Liver (tissue), 3 donors: ENCODE measurements at regions not wholly inside any gene's neighbourhood (a gene's known extent, or its start where the extent isn't known, plus 50 kb on each side); places are given as distances from the start of the nearest gene placed in this dataset.

Experiments
- JUND ChIP-seq, 2 donors: IDR thresholded peaks; 2 replicates each; pipeline ENCODE4 v1.6.1; 2016; ENCODE audit warnings: antibody characterized with exemption in 2 of 2
- TF ChIP-seq, protein P1 (sequence below): fragments of 150-350 bp; IDR thresholded peaks from 2 replicates; pipeline ENCODE4 v1.5.1; 2017; ENCODE audit warnings: improper control_type of control experiment, low read depth, low read length; ENCODE audit not compliant: missing input control
- donor health status: healthy.
- donor health status: healthy.

DNA sequence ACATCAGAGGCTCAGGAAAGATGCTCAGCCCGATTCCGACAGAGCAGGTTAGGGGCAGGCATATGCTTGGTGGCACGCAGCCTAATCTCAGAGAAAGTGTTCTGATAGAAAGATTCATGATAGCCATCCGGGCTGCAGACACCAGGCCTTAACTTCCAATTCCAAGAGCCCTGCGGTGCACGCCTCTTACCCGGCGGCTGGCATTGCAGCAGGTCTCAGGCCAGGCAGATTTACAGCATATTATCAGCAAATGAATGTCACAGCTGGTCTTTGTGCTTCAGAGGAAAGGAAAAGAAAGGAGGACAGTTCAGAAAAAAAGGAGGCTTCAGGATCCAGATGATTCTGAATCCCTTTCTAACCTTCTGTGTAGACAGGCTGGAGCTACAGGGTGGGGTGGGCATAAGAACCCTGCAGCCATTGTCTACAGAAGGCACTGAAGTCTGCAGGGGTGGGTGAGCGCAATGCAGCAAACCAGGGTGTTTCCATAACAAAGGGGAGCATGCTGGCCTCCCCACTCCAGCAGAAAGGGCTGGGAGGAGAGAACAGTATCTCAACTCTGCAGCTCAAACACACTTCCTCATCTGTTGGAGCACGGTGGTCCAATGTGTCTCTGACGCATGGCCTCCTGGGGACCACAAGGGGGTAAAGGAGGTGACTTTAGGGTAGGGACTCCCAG, 277.4 kb upstream of the XYLT1 start:
- TF ChIP-seq, protein P1, sequence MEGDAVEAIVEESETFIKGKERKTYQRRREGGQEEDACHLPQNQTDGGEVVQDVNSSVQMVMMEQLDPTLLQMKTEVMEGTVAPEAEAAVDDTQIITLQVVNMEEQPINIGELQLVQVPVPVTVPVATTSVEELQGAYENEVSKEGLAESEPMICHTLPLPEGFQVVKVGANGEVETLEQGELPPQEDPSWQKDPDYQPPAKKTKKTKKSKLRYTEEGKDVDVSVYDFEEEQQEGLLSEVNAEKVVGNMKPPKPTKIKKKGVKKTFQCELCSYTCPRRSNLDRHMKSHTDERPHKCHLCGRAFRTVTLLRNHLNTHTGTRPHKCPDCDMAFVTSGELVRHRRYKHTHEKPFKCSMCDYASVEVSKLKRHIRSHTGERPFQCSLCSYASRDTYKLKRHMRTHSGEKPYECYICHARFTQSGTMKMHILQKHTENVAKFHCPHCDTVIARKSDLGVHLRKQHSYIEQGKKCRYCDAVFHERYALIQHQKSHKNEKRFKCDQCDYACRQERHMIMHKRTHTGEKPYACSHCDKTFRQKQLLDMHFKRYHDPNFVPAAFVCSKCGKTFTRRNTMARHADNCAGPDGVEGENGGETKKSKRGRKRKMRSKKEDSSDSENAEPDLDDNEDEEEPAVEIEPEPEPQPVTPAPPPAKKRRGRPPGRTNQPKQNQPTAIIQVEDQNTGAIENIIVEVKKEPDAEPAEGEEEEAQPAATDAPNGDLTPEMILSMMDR = no peak
- no peak for TF ChIP-seq JUND (IDR thresholded peaks at IDR 0.05)
